Activated naive CD8-positive, alpha-beta T cell treated with anti-CD3 and anti-CD28 coated beads, Interleukin-2, amount 50 U/mL, for 16 hours (primary cell): ENCODE measurements at regions not wholly inside any gene's neighbourhood (a gene's known extent, or its start where the extent isn't known, plus 50 kb on each side); places are given as distances from the start of the nearest gene placed in this dataset.

Source experiments
- DNase-seq: peaks from one replicate; pipeline ENCODE4 v3.0.0-alpha.2; 2020; ENCODE audit warnings: low read depth, low spot score

DNA sequence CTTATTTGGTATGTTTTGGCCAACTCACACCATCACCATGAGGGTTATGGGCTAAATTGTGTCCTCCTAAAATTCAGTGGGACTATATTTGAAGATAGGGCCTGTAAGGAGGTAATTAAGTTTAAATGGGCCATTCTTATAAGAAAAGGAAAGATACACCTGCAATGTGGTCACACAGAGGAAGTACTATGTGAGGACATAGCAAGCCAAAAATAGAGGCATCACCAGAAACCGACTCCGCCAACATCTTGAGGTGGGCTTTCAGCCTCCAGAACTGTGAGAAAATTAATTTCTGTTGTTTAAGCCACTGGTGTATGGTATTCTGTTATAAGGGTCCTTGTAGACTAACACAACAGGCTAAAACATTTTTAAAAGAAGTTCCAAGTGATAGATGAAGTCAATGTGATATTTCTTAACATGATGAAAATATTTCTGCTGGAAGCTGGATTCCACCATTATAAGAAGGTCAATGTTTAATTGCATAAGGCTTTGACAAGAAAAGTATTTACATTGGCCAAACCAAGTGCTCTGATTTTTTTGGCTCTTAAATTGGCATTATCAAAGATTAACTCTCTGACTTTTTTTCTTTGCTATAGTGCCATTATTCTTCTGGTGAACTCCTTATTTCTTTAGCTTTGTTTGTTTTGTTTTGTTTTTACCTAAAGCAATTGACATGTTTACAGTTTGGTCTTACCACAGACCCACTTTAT is 540.9 kb downstream of the PPARGC1A start:
- DNase-seq = no peak

- DNase-seq = no peak
Measured at GRCh38 chr4:23337292-23337691, 552.6 kb downstream of the PPARGC1A start.

DNA sequence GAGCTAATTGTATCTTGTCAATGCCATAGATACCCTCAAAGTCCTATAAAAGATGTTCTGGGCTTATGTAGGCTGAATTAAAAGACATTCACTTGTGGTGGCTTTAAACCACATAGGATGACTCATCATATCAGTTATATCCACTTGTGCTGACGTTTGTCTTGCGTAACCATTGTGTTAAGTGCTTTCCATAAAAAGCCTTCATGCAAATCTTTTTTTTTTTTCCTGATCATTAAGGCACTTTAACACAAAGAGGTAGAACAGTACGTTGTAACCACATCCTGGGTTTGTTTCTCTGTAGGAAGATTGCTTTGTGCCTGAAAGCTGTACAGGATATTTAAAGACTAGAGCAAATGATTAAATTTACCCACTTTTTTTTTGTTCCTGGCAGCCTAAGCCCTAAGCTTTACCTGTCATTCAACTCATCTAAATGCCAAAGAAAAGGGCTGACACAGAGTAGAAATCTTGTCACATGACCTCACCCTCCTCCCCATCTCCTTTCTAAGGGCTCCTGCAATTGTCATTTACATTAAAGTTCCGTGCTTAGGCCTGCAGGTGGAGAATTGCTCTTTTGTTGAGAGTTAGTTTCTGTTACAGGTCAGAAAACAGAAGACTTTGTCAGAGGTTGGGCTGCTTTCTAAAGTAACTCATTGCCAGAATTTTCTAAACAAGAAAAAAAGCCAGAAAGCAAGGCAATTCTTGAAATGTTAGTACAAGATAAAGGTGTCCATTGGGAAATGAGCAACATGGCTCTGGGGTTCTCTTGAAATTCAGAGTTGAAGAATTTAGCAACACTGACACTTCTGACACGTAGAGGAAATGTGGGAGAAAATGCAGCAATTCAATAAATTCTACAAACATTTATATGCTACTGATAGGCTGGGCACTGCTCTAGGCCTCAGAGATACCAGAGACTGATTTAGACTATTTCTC is 555.6 kb downstream of the PPARGC1A start:
- peak; percentile 4 for DNase-seq

- no peak for DNase-seq
Measured at GRCh38 chr4:23333556-23333945, 556.3 kb downstream of the PPARGC1A start.

DNA sequence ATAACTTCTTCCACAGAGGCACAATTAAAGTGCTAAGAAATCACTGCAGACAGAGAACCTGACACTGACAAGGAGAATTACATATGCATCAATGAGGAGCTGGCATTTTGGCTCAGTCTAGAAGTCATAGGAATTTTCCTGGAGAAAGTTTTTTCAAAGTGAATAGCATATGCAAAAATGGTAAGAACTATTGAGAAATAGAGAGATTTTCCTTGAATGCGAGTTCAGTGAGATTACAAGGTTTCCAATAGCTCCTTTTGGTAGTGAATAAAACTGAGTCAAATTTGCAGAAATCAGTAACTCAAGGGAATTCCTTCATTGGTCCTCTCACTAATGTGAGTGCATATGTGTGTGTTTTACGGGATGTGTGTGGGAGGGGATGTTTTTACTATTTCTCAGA is 557.5 kb downstream of the PPARGC1A start:
- DNase-seq = no peak

DNA sequence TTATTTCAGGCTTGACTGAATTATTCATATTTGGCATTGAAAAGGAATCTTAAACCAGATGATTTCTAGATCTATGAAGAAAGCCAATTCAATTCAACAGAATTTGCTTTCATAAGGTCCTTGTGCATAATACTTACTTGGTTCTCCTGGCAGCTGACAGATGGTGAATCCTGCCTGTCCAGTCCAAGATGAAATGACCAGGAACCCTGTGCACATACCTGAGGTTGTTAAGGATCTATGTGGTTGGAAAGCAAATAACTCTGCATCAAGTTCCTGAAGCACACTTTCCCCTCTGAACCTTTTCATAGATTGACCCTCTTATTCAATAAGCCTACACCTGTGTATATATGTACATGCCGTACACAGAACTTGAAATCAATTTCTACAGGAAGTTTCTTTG is 562.7 kb downstream of the PPARGC1A start:
- no peak for DNase-seq

- DNase-seq = no peak
Measured at GRCh38 chr4:23324021-23324690, 565.7 kb downstream of the PPARGC1A start.

GRCh38 chr4:23323436-23323835 is 566.4 kb downstream of the PPARGC1A start:
- DNase-seq = no peak

DNA sequence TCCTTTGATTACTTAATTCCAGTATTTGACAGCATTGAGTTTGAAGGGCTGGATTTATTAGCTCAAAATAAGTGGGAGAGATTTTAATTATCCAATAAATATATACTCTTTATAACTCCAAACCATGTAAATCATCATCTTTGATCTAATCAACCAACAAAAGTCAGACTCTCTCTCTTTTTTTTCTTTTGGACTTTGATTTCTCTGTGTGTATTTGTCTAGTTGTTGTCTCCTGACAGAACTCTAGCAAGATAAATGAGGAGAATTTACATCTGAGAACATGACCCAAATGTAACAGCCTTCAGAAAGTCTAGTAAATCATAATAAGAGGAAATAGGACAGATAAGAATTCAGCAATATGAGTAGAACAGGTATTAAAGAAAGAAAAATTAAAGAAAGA is 567.1 kb downstream of the PPARGC1A start:
- no peak for DNase-seq

DNA sequence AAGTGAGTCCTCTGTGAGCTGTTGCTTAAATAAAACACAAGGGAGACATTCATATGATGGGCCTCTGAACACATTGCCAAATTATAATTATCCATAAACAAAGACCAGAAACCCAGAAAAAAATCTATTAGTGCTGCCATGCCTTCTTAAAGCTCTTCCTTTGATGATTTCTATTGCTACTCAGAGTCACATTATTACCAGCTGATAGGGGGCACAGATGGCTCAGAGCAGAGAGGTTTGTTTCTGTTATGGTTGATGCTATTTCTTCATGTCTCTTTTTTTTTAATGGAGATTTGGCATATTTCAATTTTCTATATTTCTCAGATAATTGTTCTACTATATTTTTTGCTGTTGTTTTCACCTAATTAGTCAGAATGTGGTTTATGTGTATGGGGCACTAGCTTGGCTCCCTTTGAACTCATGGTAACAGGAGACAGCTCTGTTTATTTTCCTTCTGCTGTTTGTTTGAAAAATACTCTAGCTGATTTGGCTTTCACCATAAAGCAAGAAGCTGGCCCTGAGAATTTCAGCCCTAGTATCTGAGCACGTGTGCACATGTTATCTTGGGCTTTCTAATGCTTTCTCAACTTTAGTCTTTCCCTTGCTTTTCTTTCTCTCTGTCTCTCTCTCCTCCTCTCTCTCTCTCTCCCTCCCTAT is 568.8 kb downstream of the PPARGC1A start:
- no peak for DNase-seq

DNA sequence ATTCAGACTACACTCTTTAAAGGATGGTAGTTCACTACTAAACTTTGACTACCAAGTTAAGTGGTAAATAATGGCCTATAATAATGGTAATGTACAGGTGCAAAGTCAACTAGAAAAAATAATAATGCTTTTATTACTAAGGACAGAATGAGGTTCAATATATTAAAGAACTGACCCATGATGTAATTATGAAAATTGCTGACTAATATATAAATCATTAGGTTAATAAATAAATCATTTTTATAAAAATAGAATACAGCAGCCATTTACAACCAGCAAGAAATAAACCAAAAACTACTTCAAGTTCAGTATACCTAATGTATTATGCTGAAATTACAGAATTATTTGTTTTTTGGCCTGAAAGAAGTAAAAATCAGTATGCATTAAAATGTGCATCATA is 577.2 kb downstream of the PPARGC1A start:
- DNase-seq = no peak

DNA sequence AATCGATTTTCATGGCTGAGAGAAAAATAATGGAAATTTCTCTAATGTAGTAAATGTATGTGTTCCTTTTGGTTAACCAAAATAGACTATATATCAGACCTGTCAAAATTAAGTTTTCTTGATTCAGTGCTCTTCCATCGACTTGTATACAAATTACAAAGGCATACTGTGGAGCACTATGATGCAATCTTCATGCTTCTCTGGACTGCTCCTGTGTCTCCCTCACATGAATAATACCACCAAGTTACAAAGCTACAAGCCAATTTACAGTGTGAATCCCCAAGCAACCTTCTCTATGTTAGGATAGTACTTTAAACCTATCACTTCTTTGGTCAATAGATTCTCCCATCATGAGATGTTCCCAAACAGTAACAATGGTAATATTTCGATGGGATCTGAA is 577.9 kb downstream of the PPARGC1A start:
- DNase-seq = no peak

- DNase-seq = no peak
Measured at GRCh38 chr4:23305026-23305425, 584.8 kb downstream of the PPARGC1A start.

- no peak for DNase-seq
Measured at GRCh38 chr4:23298371-23298770, 591.5 kb downstream of the PPARGC1A start.

- DNase-seq = no peak
Measured at GRCh38 chr4:23297327-23297726, 592.5 kb downstream of the PPARGC1A start.

DNA sequence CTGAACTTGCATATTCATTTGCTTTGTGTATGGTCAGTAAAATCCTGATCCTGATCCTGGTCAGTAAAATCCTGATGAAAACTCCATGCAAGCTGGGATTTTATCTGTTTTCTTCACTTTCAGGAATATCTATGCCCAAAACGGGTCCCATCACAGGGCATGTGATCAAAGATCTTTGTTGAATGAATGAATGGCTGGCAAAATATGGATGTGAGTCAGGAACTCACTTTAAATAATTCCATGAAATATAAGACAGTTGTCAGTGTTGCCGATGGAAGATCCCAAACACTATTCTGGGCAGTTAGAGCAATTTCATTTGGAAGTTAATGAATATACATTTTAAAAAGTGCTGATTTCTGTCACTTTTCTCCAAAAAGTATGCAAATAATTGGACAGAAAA is 598.4 kb downstream of the GBA3 start:
- DNase-seq = no peak

DNA sequence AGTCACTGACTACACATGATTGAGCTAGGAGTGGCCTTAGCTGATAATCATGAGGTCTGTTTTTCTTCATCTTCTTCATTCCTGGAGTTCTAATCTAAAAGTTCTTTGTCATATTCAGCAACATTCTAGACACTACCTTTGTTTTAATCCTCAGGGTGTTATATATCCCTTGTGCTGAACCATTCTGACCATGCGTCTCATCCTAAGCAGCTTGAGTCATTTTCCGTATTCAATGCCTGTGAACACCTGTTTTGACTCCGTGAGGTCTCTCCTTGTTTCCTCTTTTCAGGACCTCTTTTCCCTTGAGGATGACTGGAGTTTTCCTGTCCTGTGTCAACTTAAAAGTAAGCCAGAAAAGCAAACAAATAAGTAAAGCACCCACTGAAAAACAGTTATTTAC is 597.9 kb downstream of the GBA3 start:
- no peak for DNase-seq

DNA sequence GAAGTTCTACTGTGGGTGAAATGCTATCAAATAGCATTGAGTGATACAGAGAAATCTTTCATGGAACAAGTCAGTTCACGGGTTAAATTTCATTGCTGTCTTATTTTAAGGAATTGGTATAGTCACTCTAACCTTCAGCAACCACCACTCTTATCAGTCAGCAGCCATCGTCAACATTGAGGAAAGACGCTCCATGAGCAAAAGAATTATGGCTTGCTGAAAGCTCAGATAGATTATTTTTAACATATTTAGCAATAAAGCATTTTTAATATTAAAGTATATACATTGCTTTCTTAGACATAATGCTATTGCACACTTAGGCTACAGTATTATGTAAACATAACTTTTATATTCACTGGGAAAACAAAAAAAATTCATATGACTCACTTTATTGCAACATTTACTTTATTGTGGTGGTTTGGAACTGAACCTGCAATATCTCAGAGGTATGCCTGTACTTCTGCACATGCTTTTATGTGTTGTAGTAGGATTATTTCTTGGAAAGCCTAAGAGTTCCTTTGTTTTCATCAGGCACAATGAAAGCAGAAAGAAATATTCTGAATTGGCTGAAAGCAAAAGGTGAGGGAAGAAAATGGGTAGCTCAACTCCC is 586.7 kb downstream of the GBA3 start:
- no peak for DNase-seq

GRCh38 chr4:23278845-23279244 is 586.1 kb downstream of the GBA3 start:
- DNase-seq = no peak

- DNase-seq = no peak
Measured at GRCh38 chr4:23276076-23276475, 583.3 kb downstream of the GBA3 start.

GRCh38 chr4:23269566-23269965 is 576.8 kb downstream of the GBA3 start:
- no peak for DNase-seq
